GM23248 (cell line): ENCODE measurements at regions not wholly inside any gene's neighbourhood (a gene's known extent, or its start where the extent isn't known, plus 50 kb on each side); places are given as distances from the start of the nearest gene placed in this dataset.

ENCODE experiments used
- DNase-seq: peaks from one replicate; pipeline ENCODE4 v3.0.0-alpha.2; 2015
- H2AFZ ChIP-seq: fragments of 200-600 bp; sonication (generic); 2 replicates; pipeline ENCODE4 v1.6.1; 2016; ENCODE audit warnings: antibody characterized with exemption
- H3F3A ChIP-seq: fragments of 200-600 bp; sonication (generic); 2 replicates; pipeline ENCODE4 v1.6.1; 2016; ENCODE audit warnings: mild to moderate bottlenecking, antibody characterized with exemption, mixed run types; ENCODE audit not compliant: insufficient read depth
- H3K27ac ChIP-seq: fragments of 200-600 bp; sonication (generic); 2 replicates; pipeline ENCODE4 v1.5.1; 2016; ENCODE audit warnings: mild to moderate bottlenecking
- H3K27me3 ChIP-seq: fragments of 200-600 bp; sonication (generic); replicated peaks from 2 replicates; pipeline ENCODE4 v1.6.1; 2016; ENCODE audit warnings: mild to moderate bottlenecking; ENCODE audit not compliant: insufficient read depth
- H3K36me3 ChIP-seq: fragments of 200-600 bp; sonication (generic); 2 replicates; pipeline ENCODE4 v1.6.1; 2016; ENCODE audit warnings: low read depth, mild to moderate bottlenecking
- H3K4me1 ChIP-seq: fragments of 200-600 bp; sonication (generic); 2 replicates; pipeline ENCODE4 v1.6.1; 2016; ENCODE audit warnings: mild to moderate bottlenecking; ENCODE audit not compliant: insufficient read depth
- H3K4me2 ChIP-seq: fragments of 200-600 bp; sonication (generic); one replicate; pipeline ENCODE4 v1.6.1; 2016; ENCODE audit warnings: mild to moderate bottlenecking; ENCODE audit not compliant: unreplicated experiment
- H3K4me3 ChIP-seq: fragments of 200-600 bp; sonication (generic); 2 replicates; pipeline ENCODE4 v1.5.1; 2016; ENCODE audit warnings: mild to moderate bottlenecking
- H3K79me2 ChIP-seq: fragments of 200-600 bp; sonication (generic); 2 replicates; pipeline ENCODE4 v1.6.1; 2016; ENCODE audit warnings: mild to moderate bottlenecking; ENCODE audit not compliant: insufficient read depth
- H3K9ac ChIP-seq: fragments of 200-600 bp; sonication (generic); 2 replicates; pipeline ENCODE4 v1.6.1; 2016; ENCODE audit warnings: mild to moderate bottlenecking
- H3K9me2 ChIP-seq: fragments of 200-600 bp; sonication (generic); 2 replicates; pipeline ENCODE4 v1.6.1; 2016; ENCODE audit warnings: mixed run types, mild to moderate bottlenecking, moderate library complexity; ENCODE audit not compliant: insufficient read depth
- H3K9me3 ChIP-seq: fragments of 200-600 bp; sonication (generic); one replicate; pipeline ENCODE4 v1.6.1; 2017; ENCODE audit warnings: low read depth
- H4K20me1 ChIP-seq: fragments of 200-600 bp; sonication (generic); 2 replicates; pipeline ENCODE4 v1.6.0; 2016; ENCODE audit not compliant: insufficient read depth
- EZH2 ChIP-seq: fragments of 200-600 bp; sonication (generic); IDR thresholded peaks from 2 replicates; pipeline ENCODE4 v1.6.1; 2018; ENCODE audit warnings: antibody characterized with exemption, mild to moderate bottlenecking; ENCODE audit not compliant: insufficient read depth, poor library complexity, severe bottlenecking
- EZH2phosphoT487 ChIP-seq: fragments of 200-600 bp; sonication (generic); IDR thresholded peaks from 2 replicates; pipeline ENCODE4 v1.6.1; 2018; ENCODE audit warnings: antibody characterized with exemption, moderate library complexity, mild to moderate bottlenecking, low read depth; ENCODE audit not compliant: insufficient read depth
- WGBS, 2 experiments: methylation state at CpG; one replicate each; pipeline ENCODE4 v1.1.6; 2015 to 2017; ENCODE audit warnings: low lambda C conversion rate in 2 of 2, low coverage in 1 of 2; ENCODE audit errors: missing lambda C conversion rate in 2 of 2; 5-methylcytosine and 5-hydroxymethylcytosine counted together
- in situ Hi-C: fragments of 300-500 bp; cut with MboI; formaldehyde crosslinking; loops from 2 replicates; pipeline ENCODE4 v1.15.0; 2020

DNA sequence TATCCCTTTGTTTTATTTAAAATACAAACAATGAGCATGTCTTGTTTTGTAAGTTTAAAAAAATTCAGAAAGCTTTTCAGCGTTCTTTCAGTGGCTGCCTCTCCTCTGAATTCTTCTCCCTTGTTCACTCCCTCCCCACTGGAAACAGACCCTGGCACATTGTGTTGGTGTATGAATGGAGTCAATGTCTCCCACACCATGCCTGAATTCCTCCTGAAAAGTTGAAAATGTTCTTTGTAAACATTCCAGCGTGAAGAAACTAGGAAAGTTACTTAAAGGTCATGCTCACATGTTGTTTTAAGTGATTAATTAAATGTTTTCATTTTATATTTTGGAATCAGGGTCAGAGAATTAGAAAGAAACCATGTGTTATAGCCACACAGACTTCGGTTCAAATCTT is 136.9 kb upstream of the DYNLRB2 start:
- in situ Hi-C loops = no loop called here
- H3K27ac ChIP-seq = no peak overlapping the region
- no peak for DNase-seq
- no peak overlapping the region for H2AFZ ChIP-seq
- no peaks in the 10 kb centered on the region for H4K20me1 ChIP-seq
- H3K4me2 ChIP-seq = no peak overlapping the region
- H3K9me2 ChIP-seq = no peaks in the 10 kb centered on the region
- no peaks in the 10 kb centered on the region for H3F3A ChIP-seq
- no peaks in the 10 kb centered on the region for H3K4me1 ChIP-seq
- 17 to 21% methylated on average over 3 of the region's 3 CpGs for WGBS, 2 experiments
- no peak for TF ChIP-seq EZH2phosphoT487
- TF ChIP-seq EZH2 = no peak
- no peaks in the 10 kb centered on the region for H3K9me3 ChIP-seq
- H3K9ac ChIP-seq = no peak overlapping the region
- H3K4me3 ChIP-seq = no peak overlapping the region
- no peaks in the 10 kb centered on the region for H3K36me3 ChIP-seq
- H3K27me3 ChIP-seq = peaks cover 4% of the 10 kb centered on the region; the same call in 1 of the 2 replicates
- no peaks in the 10 kb centered on the region for H3K79me2 ChIP-seq

DNA sequence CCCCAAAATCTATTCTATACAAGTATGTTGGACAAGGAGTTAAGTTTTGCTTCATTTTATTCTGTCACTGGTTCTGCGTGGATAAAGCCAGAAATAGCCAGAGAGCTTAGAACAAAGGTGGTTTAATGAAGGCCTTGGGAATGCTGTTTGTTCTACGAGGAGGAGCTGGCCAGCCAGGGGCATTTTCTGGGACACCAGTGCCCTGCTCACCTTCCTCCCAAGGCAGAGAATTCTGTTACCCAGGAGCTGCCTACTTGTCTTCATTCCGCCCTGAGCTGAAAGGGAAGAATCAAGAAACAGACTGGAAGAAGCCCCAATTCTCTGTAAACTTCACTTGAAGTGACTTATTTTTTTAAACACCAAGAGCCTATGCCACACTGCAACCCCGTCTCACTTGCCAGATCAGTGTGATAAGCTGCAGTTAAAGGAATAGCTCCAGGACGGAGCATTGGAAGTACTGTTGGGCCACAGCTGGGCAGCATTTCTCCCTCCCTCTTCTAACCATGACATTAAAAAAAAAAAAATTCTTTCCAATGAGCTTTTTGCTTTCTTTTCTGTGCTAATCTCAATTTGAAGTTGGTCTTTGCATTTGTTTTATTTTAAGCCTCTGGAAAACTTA is 149.8 kb upstream of the DYNLRB2 start:
- no peak overlapping the region for H3K27ac ChIP-seq
- no peak overlapping the region for H2AFZ ChIP-seq
- in situ Hi-C loops = no loop called here
- no peaks in the 10 kb centered on the region for H3K4me1 ChIP-seq
- H3K27me3 ChIP-seq = no peaks in the 10 kb centered on the region
- no peaks in the 10 kb centered on the region for H3K9me3 ChIP-seq
- H4K20me1 ChIP-seq = no peaks in the 10 kb centered on the region
- 3 to 6% methylated on average over 5 of the region's 5 CpGs for WGBS, 2 experiments
- no peaks in the 10 kb centered on the region for H3F3A ChIP-seq
- no peak overlapping the region for H3K4me3 ChIP-seq
- TF ChIP-seq EZH2phosphoT487 (no peak), EZH2 (no peak)
- H3K79me2 ChIP-seq = no peaks in the 10 kb centered on the region
- H3K4me2 ChIP-seq = no peak overlapping the region
- DNase-seq = no peak
- H3K9ac ChIP-seq = no peak overlapping the region
- no peaks in the 10 kb centered on the region for H3K9me2 ChIP-seq
- H3K36me3 ChIP-seq = no peaks in the 10 kb centered on the region

DNA sequence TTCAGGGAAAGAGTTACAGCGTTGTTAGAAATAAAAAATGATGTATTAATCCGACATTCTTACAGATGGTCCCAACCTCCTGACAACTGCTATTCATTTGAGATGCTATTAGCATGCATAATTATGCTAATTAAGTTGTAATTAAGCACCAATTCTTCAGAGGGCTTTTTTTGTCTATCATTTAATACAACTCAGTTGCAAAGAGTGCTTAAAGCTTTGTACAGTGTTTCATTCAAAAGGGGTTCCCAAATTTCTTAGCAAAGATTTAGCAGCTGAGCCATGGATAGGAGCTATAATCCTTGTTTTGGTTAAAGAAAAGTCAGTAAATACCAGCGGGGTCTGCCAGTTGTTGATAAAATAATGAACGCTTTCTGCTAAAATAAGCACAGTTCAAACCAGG is 150.7 kb upstream of the DYNLRB2 start:
- H3K4me1 ChIP-seq = no peaks in the 10 kb centered on the region
- H3K9me2 ChIP-seq = no peaks in the 10 kb centered on the region
- no peak for DNase-seq
- in situ Hi-C loops = no loop called here
- no peaks in the 10 kb centered on the region for H3K36me3 ChIP-seq
- no peak overlapping the region for H3K9ac ChIP-seq
- H3K4me2 ChIP-seq = no peak overlapping the region
- H3K4me3 ChIP-seq = no peak overlapping the region
- no peaks in the 10 kb centered on the region for H4K20me1 ChIP-seq
- no peak overlapping the region for H3K27ac ChIP-seq
- H3K27me3 ChIP-seq = no peaks in the 10 kb centered on the region
- H3F3A ChIP-seq = no peaks in the 10 kb centered on the region
- no peaks in the 10 kb centered on the region for H3K9me3 ChIP-seq
- no peak overlapping the region for H2AFZ ChIP-seq
- 24 to 39% methylated on average over 4 of the region's 4 CpGs for WGBS, 2 experiments
- TF ChIP-seq EZH2 = no peak
- TF ChIP-seq EZH2phosphoT487 = no peak
- H3K79me2 ChIP-seq = no peaks in the 10 kb centered on the region

DNA sequence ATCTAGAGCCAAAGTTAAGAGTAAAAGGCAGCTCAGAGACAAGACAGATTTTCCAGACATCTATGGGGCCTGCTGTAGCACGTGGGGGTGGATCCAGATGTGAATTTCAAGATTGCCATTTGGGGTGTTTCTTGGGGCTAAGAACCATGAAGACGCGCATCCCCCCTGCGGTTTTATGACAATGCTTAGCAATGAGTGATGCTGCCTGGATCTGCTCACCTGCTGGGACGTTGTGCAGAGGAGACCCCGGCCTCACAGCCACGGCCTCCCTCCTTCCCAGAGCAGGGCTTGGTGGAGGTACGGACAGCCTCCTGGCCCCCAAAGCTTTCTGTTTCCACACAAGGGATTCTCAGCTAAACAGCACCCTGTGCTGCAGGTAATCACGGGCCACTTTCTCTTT is 151.5 kb upstream of the DYNLRB2 start:
- no peaks in the 10 kb centered on the region for H3K9me2 ChIP-seq
- H3K27me3 ChIP-seq = no peaks in the 10 kb centered on the region
- no peak overlapping the region for H3K27ac ChIP-seq
- no peaks in the 10 kb centered on the region for H3K4me1 ChIP-seq
- H2AFZ ChIP-seq = no peak overlapping the region
- no peaks in the 10 kb centered on the region for H3K36me3 ChIP-seq
- no peak overlapping the region for H3K9ac ChIP-seq
- H3K4me3 ChIP-seq = no peak overlapping the region
- H3K9me3 ChIP-seq = no peaks in the 10 kb centered on the region
- no peaks in the 10 kb centered on the region for H4K20me1 ChIP-seq
- in situ Hi-C loops = no loop called here
- no peak for DNase-seq
- TF ChIP-seq EZH2 = no peak
- TF ChIP-seq EZH2phosphoT487 = no peak
- H3K4me2 ChIP-seq = no peak overlapping the region
- H3K79me2 ChIP-seq = no peaks in the 10 kb centered on the region
- H3F3A ChIP-seq = no peaks in the 10 kb centered on the region
- 52 to 59% methylated on average over 9 of the region's 9 CpGs for WGBS, 2 experiments
